Adipocyte (in vitro differentiated cells): ENCODE measurements at regions not wholly inside any gene's neighbourhood (a gene's known extent, or its start where the extent isn't known, plus 50 kb on each side); places are given as distances from the start of the nearest gene placed in this dataset.
A peak's percentile ranks its signal among the peaks of the same experiment; 100 is the strongest.

Experiments used
- DNase-seq: peaks from one replicate; pipeline ENCODE4 v3.0.0-alpha.2; 2015; ENCODE audit warnings: low read depth
- H3K27me3 ChIP-seq: replicated peaks from 2 replicates; pipeline ENCODE4 v1.7.0; 2013; ENCODE audit warnings: mild to moderate bottlenecking, low read length, moderate library complexity; ENCODE audit not compliant: control insufficient read depth, insufficient read depth
- H3K36me3 ChIP-seq: 2 replicates; pipeline ENCODE4 v1.7.0; 2013; ENCODE audit warnings: low read length, mild to moderate bottlenecking, moderate library complexity; ENCODE audit not compliant: control insufficient read depth, insufficient read depth, severe bottlenecking
- H3K4me1 ChIP-seq: 2 replicates; pipeline ENCODE4 v1.7.0; 2013; ENCODE audit warnings: mild to moderate bottlenecking, low read length, moderate library complexity; ENCODE audit not compliant: control insufficient read depth, insufficient read depth
- H3K4me3 ChIP-seq: 2 replicates; pipeline ENCODE4 v1.7.0; 2013; ENCODE audit warnings: mild to moderate bottlenecking, low read length, moderate library complexity
- H3K9ac ChIP-seq: 2 replicates; pipeline ENCODE4 v1.7.0; 2013; ENCODE audit warnings: mild to moderate bottlenecking, low read length, moderate library complexity
- H3K9me3 ChIP-seq: 2 replicates; pipeline ENCODE4 v1.7.0; 2013; ENCODE audit warnings: mild to moderate bottlenecking, low read length, moderate library complexity; ENCODE audit not compliant: control insufficient read depth

DNA sequence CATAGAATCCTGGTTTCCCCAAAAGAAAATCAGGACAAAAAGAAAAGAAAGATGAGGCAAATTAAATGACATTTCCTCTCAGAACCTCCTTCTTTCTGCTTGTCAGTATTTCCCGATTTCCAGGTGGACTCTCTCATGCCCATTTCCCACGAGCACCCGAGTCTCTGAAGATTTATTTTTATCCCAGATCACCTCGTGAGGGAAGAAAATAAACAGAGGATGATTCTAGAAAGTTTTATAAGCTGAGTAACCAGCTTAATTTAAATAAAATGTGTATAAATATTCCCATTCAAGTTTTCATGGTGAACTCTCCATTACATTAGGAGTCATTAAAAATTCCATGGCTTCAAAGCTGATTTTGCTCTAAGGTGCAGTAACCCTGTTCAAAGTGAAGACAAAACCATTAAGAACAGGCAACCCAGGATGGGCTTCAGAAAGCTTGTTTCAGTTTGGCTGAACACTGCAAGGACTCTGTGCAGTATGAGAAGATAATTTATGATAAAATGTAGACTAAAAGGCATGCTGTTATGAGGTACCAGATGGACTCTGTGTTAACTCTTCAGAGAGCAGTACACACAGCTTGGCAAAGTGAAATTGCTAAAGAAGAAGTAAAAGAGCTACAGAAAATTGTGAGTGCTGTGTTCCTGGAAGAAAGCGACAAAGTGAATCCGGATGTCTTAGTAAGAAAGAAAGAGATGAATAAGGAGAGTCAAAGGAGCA lies 521.3 kb upstream of the LRRN3 start:
- H3K4me3 ChIP-seq = no peak overlapping the region
- no peaks in the 10 kb centered on the region for H3K4me1 ChIP-seq
- H3K36me3 ChIP-seq = no peaks in the 10 kb centered on the region
- H3K9me3 ChIP-seq = no peaks in the 10 kb centered on the region
- no peak overlapping the region for H3K9ac ChIP-seq
- no peaks in the 10 kb centered on the region for H3K27me3 ChIP-seq
- peak; percentile 15 for DNase-seq

DNA sequence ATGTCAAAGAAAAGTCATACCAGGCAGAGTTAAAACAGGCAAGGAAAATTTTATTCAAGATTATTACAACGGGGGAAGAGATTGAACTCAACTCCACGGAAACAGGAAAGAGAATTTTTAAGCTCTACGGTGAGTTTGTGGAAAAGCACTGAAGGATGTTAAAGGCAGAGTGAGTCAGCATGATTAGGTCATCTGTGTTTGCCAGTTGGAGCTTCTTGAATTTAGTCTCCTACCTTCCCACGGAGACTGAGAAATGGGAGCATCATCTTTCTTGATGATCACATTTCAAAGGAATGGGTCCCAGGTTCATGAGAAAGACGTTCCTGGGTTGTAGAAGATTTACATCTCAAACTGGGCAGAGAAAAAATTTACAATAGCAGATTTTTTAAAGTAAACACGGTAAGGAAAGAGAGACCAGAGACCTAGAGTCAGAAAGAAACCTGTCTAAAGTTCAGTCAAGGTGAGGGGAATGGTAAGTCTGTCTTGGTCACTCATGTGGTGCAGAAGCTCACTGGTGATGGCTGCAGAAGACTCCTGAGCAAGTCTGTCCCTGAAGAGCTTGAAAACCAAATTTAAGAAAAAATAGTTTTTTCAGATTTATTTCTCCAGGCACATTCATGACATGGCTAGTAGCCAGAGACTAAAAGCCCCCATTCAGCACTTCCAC lies 516.9 kb upstream of the LRRN3 start:
- H3K36me3 ChIP-seq = no peaks in the 10 kb centered on the region
- no peaks in the 10 kb centered on the region for H3K9me3 ChIP-seq
- H3K4me3 ChIP-seq = no peak overlapping the region
- no peaks in the 10 kb centered on the region for H3K4me1 ChIP-seq
- no peaks in the 10 kb centered on the region for H3K27me3 ChIP-seq
- H3K9ac ChIP-seq = no peak overlapping the region
- peak; percentile 60 for DNase-seq

DNA sequence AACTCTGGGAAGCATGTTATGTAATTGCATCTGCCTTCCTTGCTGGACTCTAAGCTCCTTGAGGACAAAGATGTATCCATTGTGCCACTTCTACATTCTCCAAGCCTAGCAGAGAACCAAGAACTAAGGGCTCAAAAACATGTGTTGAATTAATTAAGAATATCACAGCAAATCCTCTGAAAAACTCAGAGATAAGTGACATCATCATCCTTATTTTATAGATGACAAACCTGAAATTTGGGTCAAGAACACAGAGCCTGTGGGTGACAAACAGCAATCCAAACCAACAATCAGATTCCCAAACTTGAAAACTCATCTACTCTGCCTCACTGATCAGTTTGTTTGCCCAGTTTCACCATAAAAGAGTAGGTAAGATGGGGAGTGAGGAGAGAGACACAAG lies 503.6 kb upstream of the LRRN3 start:
- H3K4me3 ChIP-seq = no peak overlapping the region
- H3K9ac ChIP-seq = no peak overlapping the region
- no peaks in the 10 kb centered on the region for H3K4me1 ChIP-seq
- H3K27me3 ChIP-seq = no peaks in the 10 kb centered on the region
- no peak for DNase-seq
- H3K36me3 ChIP-seq = no peaks in the 10 kb centered on the region
- no peaks in the 10 kb centered on the region for H3K9me3 ChIP-seq

DNA sequence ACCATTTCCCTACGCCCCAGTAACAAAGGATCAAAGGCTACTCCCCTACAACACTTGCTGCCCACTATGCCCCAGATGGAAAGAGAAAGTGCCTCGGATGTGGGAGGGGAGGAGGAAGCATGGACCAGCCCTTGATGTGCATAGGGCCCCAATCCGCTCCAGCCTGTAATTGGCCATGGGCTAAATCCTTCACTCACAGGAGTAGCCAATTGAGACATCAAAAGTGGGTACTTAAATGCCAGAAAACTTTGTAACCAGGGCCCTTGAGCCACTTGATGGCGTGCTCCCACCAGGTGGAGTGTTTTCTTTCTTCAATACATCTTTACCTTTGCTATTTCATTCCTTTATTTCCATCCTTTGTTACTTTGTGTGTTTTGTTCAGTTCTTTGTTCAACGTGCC lies 500.5 kb upstream of the LRRN3 start:
- no peaks in the 10 kb centered on the region for H3K27me3 ChIP-seq
- H3K4me1 ChIP-seq = no peaks in the 10 kb centered on the region
- no peak for DNase-seq
- H3K9ac ChIP-seq = no peak overlapping the region
- no peak overlapping the region for H3K4me3 ChIP-seq
- H3K9me3 ChIP-seq = no peaks in the 10 kb centered on the region
- H3K36me3 ChIP-seq = no peaks in the 10 kb centered on the region

DNA sequence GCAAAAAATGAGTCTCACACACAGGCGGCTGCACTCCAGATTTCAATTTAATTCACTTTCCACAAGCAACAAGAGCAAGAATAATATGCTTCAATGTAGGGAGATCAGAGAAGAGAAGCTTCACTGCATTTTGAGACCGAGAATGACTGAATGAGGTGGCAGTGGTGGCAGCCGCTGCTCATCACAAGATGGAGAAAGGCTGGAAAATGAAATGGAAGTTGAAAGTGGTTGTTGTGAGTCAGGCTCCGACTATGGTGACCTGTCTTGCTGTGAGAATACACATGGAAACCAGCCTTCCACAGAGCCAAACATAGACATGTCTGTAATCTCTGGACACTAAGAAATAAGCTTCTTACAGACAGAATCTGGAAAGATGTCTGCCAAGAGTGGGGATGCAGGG lies 499.6 kb upstream of the LRRN3 start:
- Histone ChIP-seq H3K9me3 (no peaks in the 10 kb centered on the region), H3K9ac (no peak overlapping the region), H3K36me3 (no peaks in the 10 kb centered on the region), H3K4me3 (no peak overlapping the region), H3K27me3 (no peaks in the 10 kb centered on the region), H3K4me1 (no peaks in the 10 kb centered on the region)
- peak; percentile 52 for DNase-seq

DNA sequence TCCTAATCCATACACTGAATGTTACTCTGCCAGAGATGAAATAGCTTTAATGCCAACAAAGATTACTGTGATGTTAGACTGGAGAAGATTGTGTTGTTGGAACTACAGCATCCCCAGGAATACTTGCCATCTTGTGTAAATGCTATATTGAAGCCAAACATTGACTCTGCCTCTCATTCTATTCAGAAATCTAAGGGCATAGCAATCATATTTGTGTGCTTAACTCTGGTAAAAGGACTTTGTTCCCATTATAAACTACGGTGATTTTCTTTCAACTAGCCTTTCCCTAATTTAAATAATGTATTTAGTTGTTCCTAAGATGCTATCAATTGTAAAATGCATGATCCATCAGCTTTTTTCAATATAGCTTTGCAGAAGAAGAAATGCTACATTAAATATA lies 498.4 kb upstream of the LRRN3 start:
- no peaks in the 10 kb centered on the region for H3K9me3 ChIP-seq
- no peaks in the 10 kb centered on the region for H3K36me3 ChIP-seq
- H3K27me3 ChIP-seq = no peaks in the 10 kb centered on the region
- no peak overlapping the region for H3K4me3 ChIP-seq
- DNase-seq = peak; percentile 40
- H3K4me1 ChIP-seq = no peaks in the 10 kb centered on the region
- H3K9ac ChIP-seq = no peak overlapping the region

DNA sequence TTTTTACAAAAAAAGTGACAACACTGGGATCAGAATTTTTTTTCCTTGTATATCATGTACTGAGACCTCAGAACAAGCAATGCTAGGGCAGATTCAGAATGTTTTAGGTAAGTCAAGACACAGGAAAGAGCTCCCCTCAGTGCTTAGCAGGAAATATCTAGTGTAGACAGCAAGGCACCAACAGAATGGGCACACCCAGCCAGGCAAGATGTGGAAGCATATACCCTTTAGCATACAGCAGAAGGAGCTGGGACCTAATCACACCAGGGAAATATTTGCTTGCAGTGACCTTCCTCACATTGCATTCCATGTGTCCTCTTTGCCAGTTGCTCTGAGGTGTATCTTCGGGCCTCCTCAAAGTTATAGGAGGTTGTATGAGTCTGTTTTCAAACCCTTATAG lies 497.6 kb upstream of the LRRN3 start:
- Histone ChIP-seq H3K9me3 (no peaks in the 10 kb centered on the region), H3K9ac (no peak overlapping the region), H3K27me3 (no peaks in the 10 kb centered on the region), H3K4me3 (no peak overlapping the region), H3K4me1 (no peaks in the 10 kb centered on the region), H3K36me3 (no peaks in the 10 kb centered on the region)
- DNase-seq = no peak

DNA sequence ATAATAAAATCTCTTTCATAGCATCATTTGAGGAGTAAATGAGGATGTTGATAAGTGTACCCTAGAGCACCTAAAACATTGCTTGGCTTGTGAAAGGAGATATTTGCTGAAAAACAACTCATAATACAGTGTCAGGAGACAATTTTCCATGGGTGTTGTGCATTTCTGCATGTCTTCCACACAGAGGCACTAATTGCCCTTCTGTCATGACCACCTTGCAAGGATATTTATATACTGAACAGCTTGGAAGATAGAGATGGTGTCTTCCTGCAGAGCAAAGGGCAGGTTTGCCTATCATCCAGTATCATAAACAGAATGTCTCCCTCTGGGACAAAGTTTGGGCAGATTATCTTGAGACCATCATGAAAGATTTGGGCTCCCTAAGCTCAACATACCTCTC lies 495.2 kb upstream of the LRRN3 start:
- Histone ChIP-seq H3K9ac (no peak overlapping the region), H3K4me1 (no peaks in the 10 kb centered on the region), H3K27me3 (no peaks in the 10 kb centered on the region), H3K9me3 (no peaks in the 10 kb centered on the region), H3K36me3 (no peaks in the 10 kb centered on the region), H3K4me3 (no peak overlapping the region)
- no peak for DNase-seq

DNA sequence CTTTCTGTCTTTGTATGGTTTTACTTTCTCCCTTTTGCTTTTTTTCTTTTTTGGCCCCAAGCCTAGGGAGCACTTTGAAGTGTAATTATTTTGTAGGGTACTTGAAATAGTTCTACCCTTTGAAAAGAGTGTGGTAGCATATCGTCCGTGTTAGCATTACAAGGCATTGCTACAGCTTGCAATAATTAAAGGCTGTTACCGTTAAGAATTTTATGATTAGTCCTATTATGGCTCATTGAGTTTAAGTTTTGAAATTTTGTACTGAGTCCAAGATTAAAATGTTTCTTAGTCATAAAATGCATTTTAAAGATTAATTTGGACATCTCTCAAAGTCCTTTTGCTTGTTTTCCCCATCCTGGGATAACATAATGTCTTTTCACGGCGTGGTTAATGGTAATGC lies 490.0 kb upstream of the LRRN3 start:
- H3K9me3 ChIP-seq = no peaks in the 10 kb centered on the region
- H3K27me3 ChIP-seq = no peaks in the 10 kb centered on the region
- no peak overlapping the region for H3K4me3 ChIP-seq
- H3K9ac ChIP-seq = no peak overlapping the region
- peak; percentile 22 for DNase-seq
- H3K36me3 ChIP-seq = no peaks in the 10 kb centered on the region
- no peaks in the 10 kb centered on the region for H3K4me1 ChIP-seq

DNA sequence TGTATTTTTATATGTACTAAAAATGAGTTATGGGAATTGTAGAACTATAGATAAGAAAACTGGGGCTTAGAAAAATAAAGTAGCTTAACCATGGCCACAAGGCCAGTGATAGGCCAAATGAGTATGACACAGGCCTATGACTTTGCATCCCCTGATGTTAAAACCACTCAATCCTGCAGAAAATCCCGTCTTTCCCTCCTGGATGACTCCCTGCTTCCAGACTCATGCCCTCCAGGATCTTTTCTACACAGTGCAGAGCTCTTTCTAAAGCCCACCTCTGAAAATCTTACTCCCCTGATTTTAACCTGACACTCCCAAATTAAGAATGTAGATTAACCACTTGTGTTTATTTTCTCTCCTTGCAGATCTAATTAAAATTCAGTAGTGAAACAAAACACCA lies 489.2 kb upstream of the LRRN3 start:
- H3K36me3 ChIP-seq = no peaks in the 10 kb centered on the region
- H3K9ac ChIP-seq = no peak overlapping the region
- H3K4me1 ChIP-seq = no peaks in the 10 kb centered on the region
- DNase-seq = no peak
- no peak overlapping the region for H3K4me3 ChIP-seq
- no peaks in the 10 kb centered on the region for H3K9me3 ChIP-seq
- H3K27me3 ChIP-seq = no peaks in the 10 kb centered on the region

DNA sequence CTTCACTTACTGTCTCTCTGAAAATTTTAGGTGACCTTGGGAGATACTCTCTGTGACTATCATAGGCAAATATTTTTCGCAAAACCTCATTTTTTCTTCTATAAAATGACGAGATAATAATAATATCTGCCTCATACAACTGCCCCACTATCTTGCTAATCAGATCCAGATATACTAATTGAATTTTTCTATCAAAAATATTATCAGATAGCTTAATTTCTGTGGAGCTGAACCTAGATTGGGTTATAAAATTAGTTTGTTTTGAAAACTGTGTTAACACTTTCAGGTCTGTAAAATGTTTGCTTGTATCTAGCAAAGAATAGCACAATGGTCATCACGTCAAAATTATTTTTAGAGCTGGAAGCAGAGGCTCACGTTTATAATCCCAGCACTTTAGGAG lies 486.7 kb upstream of the LRRN3 start:
- H3K4me3 ChIP-seq = no peak overlapping the region
- H3K9ac ChIP-seq = no peak overlapping the region
- H3K9me3 ChIP-seq = no peaks in the 10 kb centered on the region

DNA sequence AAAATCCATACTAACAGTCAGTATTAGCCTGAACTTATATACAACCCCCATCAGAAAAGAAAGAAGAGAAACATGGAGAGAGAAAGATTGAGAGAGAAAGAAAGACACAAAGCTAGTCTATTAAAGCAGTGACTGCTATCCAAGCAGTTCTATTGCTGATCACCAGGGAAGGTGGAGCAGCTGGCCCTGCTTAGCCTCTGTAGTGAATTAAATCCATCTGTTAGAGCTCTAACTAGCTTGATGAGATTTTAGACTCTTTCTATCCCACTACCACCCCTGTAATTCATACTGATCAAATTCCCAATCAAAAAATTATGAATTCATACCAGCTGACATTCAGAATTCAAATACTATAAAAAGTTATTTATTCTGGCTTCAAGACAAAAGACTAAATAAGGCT lies 486.0 kb upstream of the LRRN3 start:
- H3K27me3 ChIP-seq = no peaks in the 10 kb centered on the region
- no peak overlapping the region for H3K9ac ChIP-seq
- no peak overlapping the region for H3K4me3 ChIP-seq
- DNase-seq = peak; percentile 13
- H3K36me3 ChIP-seq = no peaks in the 10 kb centered on the region
- no peaks in the 10 kb centered on the region for H3K9me3 ChIP-seq
- no peaks in the 10 kb centered on the region for H3K4me1 ChIP-seq

More for the DNA sequence above, 486.7 kb upstream of the LRRN3 start:
- no peaks in the 10 kb centered on the region for H3K36me3 ChIP-seq
- H3K4me1 ChIP-seq = no peaks in the 10 kb centered on the region
- H3K27me3 ChIP-seq = no peaks in the 10 kb centered on the region
- no peak for DNase-seq
